HepG2 (cell line): ENCODE measurements at regions not wholly inside any gene's neighbourhood (a gene's known extent, or its start where the extent isn't known, plus 50 kb on each side); places are given as distances from the start of the nearest gene placed in this dataset.

ENCODE experiments used
- CREM ChIP-seq, 2 experiments: sonication (generic) in 1 of 2; formaldehyde crosslinking in 1 of 2; IDR thresholded peaks; 2 replicates each; pipeline versions ENCODE4 v1.4.0 to v1.6.1; 2016 to 2020; ENCODE audit warnings: antibody characterized with exemption in 1 of 2, mild to moderate bottlenecking in 1 of 2, missing genetic modification reagents in 1 of 2
- CTCF ChIP-seq: sonication (generic); formaldehyde crosslinking; IDR thresholded peaks from 2 replicates; pipeline ENCODE4 v1.5.0; 2020; ENCODE audit warnings: mild to moderate bottlenecking, missing genetic modification reagents, moderate library complexity
- NBN ChIP-seq: fragments of 450-650 bp; conservative IDR thresholded peaks from 2 replicates; pipeline ENCODE4 v1.6.1; 2017
- REL ChIP-seq: sonication (generic); formaldehyde crosslinking; conservative IDR thresholded peaks from 2 replicates; pipeline ENCODE4 v1.8.0; 2022; ENCODE audit warnings: mild to moderate bottlenecking, missing genetic modification reagents, moderate library complexity
- ZNF549 ChIP-seq: sonication (generic); formaldehyde crosslinking; IDR thresholded peaks from 2 replicates; pipeline ENCODE4 v1.5.0; 2020; ENCODE audit warnings: missing genetic modification reagents
- ZNF552 ChIP-seq: sonication (generic); formaldehyde crosslinking; IDR thresholded peaks from 2 replicates; pipeline ENCODE4 v1.9.0; 2022; ENCODE audit warnings: missing genetic modification reagents, mild to moderate bottlenecking, borderline replicate concordance

GRCh38 chr14:26261368-26262122, 336.3 kb downstream of the NOVA1 start:
- TF ChIP-seq REL (CRISPR knock-in tag) (no peak), CREM (IDR thresholded peaks at IDR 0.05) (no peak), CREM (CRISPR knock-in tag; IDR thresholded peaks at IDR 0.05) (no peak), ZNF549 (no peak), CTCF (no peak), ZNF552 (no peak), NBN (no peak)
